NT2/D1 (cell line): ENCODE measurements at regions not wholly inside any gene's neighbourhood (a gene's known extent, or its start where the extent isn't known, plus 50 kb on each side); places are given as distances from the start of the nearest gene placed in this dataset.

Experiments used
- DNase-seq: peaks from one replicate; pipeline ENCODE4 v3.0.0-alpha.2; 2011; ENCODE audit warnings: low read depth, low spot score
- H3K27me3 ChIP-seq: 2 replicates; pipeline ENCODE4 v1.6.0; 2011; ENCODE audit warnings: mild to moderate bottlenecking; ENCODE audit not compliant: insufficient read length, insufficient read depth
- H3K36me3 ChIP-seq: 2 replicates; pipeline ENCODE4 v1.6.1; 2011; ENCODE audit warnings: mild to moderate bottlenecking, low read length, mixed read lengths; ENCODE audit not compliant: insufficient read depth, insufficient read length
- H3K4me1 ChIP-seq: 2 replicates; pipeline ENCODE4 v1.5.1; 2011; ENCODE audit not compliant: insufficient read depth, insufficient read length
- H3K4me3 ChIP-seq: 2 replicates; pipeline ENCODE4 v1.5.1; 2011; ENCODE audit warnings: low read depth; ENCODE audit not compliant: insufficient read length
- H3K9ac ChIP-seq: 2 replicates; pipeline ENCODE4 v1.6.0; 2011; ENCODE audit warnings: low read depth; ENCODE audit not compliant: insufficient read length
- H3K9me3 ChIP-seq: 2 replicates; pipeline ENCODE4 v1.5.1; 2011; ENCODE audit warnings: mild to moderate bottlenecking, low read length; ENCODE audit not compliant: insufficient read depth
- SUZ12 ChIP-seq: IDR thresholded peaks from 2 replicates; pipeline ENCODE4 v1.6.1; 2011; ENCODE audit not compliant: insufficient read length, insufficient read depth; ENCODE audit errors: extremely low read depth
- YY1 ChIP-seq: IDR thresholded peaks from 2 replicates; pipeline ENCODE4 v1.6.1; 2011; ENCODE audit not compliant: insufficient read length, insufficient read depth
- ZNF274 ChIP-seq: IDR thresholded peaks from 2 replicates; pipeline ENCODE4 v1.6.1; 2011; ENCODE audit warnings: mild to moderate bottlenecking, low read depth, low read length

- H3K4me3 ChIP-seq = no peak overlapping the region
- no peaks in the 10 kb centered on the region for H3K27me3 ChIP-seq
- H3K9ac ChIP-seq = no peak overlapping the region
- H3K36me3 ChIP-seq = no peaks in the 10 kb centered on the region
- H3K9me3 ChIP-seq = peaks cover 19% of the 10 kb centered on the region; the same call in 1 of the 2 replicates
- no peaks in the 10 kb centered on the region for H3K4me1 ChIP-seq
- DNase-seq = no peak
- TF ChIP-seq ZNF274 (no peak), SUZ12 (no peak), YY1 (no peak)
These were observed 79.4 kb upstream of the CADPS start for GRCh38 chr3:62954580-62954979.

DNA sequence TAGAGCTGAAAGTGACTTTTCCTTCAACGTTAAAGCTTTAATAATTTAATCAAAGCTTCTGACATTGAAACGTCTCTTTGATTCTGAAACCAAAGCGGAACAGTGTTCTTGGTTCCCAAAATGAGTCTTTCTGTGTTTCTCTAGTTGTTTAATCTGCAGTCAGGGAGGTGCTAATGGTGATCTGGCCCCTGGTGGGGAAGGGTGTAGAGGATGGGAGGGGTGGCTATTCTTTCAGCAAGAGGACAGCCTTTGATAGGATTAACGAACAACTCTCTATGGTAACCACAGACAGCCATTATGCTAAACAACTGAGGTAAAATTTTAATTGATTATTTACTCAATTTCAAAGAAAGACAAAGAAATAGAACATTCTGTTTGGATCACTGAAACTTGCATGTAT is 79.9 kb upstream of the CADPS start:
- DNase-seq = no peak
- Histone ChIP-seq H3K27me3 (no peaks in the 10 kb centered on the region), H3K9me3 (peaks cover 19% of the 10 kb centered on the region; the same call in 1 of the 2 replicates), H3K9ac (no peak overlapping the region), H3K4me3 (no peak overlapping the region), H3K4me1 (no peaks in the 10 kb centered on the region), H3K36me3 (no peaks in the 10 kb centered on the region)
- TF ChIP-seq ZNF274 (no peak), YY1 (no peak), SUZ12 (no peak)

DNA sequence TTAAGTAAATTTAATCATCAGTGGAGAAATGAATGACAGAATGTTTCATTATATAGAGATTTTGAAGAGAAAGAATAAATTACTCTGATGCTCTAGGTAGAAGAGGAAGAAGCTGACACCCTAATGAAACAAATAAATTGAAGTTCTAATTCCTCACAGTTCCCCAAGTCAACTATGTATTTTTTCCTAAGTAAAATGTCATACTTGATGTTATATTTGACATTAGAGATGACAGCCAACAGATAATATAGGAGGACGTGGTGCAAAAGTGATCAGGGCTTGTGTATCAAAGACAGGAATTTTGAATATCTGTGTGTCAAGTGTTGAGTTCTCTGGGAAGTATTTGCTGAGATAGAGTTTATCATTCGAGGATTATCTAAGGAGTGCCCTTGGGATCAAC is 81.2 kb upstream of the CADPS start:
- DNase-seq = no peak
- Histone ChIP-seq H3K36me3 (no peaks in the 10 kb centered on the region), H3K9me3 (peaks cover 19% of the 10 kb centered on the region; the same call in 1 of the 2 replicates), H3K27me3 (no peaks in the 10 kb centered on the region), H3K9ac (no peak overlapping the region), H3K4me3 (no peak overlapping the region), H3K4me1 (no peaks in the 10 kb centered on the region)
- TF ChIP-seq SUZ12 (no peak), ZNF274 (no peak), YY1 (no peak)

DNA sequence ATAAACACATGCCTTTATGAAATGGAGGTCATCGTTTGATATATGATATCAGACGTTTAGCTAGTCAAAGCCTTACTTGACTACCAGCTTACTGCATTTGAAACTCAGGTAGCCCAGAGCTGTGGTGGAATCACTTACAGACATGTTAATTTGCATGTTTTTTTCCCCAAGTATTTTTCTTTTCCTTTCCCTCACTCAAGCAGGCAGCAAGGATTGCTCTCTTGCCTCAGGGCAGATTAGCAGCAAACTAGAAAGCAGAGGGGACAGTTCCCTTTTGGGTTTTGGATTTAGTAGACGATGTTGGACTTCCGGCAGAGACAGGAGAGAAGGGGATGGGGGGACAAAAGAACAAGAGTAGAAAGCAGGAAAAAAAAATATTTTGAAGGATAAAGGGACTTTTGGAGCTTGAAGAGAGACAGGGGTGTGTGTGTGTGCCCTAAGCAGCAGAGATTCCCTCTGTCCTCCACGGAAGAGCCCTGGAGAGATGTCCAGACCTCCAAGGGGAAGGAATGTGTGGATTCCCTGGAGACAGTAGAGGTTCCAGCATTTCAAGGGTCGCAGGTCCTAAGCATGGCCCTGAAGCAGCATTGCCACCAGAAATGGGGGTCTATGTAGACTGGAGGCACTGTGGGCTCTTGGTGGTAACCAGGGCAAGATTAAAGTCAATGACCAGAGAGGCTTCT is 86.8 kb upstream of the CADPS start:
- H3K4me1 ChIP-seq = peaks cover 3% of the 10 kb centered on the region
- no peak for TF ChIP-seq YY1
- TF ChIP-seq ZNF274 = no peak
- no peak for TF ChIP-seq SUZ12

DNA sequence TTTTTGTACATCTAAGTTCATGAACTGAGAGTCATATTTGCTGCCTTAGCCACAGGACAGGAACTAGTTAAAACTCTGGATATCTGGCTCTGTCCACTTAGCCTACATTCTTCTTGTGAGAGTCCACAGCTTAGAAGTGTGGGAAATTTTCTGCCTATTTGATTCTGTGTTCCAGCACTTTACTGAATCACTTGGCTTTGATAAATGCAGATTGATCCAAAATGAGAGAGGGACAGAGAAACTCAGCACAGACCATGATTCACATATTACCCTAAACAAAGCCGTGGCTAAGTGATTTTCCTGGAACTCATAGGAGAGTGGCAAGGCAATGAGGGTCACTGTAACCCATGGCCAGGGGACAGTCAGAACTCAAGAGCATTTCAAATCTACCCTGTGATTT is 87.5 kb upstream of the CADPS start:
- no peak for TF ChIP-seq ZNF274
- no peak for TF ChIP-seq YY1
- no peak for TF ChIP-seq SUZ12
- no peak for DNase-seq
- Histone ChIP-seq H3K4me3 (no peak overlapping the region), H3K9me3 (0 out of 2 replicates have a peak, but pooled peaks cover 4% of the 10 kb centered on the region), H3K36me3 (no peaks in the 10 kb centered on the region), H3K4me1 (peaks cover 3% of the 10 kb centered on the region), H3K9ac (no peak overlapping the region), H3K27me3 (no peaks in the 10 kb centered on the region)

More for the DNA sequence above, 86.8 kb upstream of the CADPS start:
- H3K27me3 ChIP-seq = no peaks in the 10 kb centered on the region
- H3K4me3 ChIP-seq = no peak overlapping the region
- DNase-seq = no peak
- no peak overlapping the region for H3K9ac ChIP-seq
- H3K9me3 ChIP-seq = 0 out of 2 replicates have a peak, but pooled peaks cover 4% of the 10 kb centered on the region
- no peaks in the 10 kb centered on the region for H3K36me3 ChIP-seq

DNA sequence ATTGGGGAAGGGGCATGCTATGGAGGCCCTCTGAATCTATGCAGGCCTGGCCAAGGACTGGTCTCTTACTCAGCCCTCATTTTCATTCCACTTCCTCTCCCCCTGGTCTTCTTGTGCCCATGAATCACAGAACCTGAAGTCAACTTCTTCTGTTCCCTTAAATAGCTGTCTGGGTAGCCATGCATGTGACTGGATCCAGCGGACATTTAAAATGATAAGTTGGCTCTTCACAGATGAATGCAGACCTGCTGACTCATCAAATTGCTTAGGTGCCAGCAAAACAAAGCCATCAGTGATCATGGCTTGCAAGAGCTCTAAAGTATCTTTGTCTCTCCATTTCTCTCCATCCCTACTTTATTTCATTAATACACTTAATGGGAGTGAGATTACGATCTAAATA is 90.1 kb upstream of the CADPS start:
- no peak for TF ChIP-seq ZNF274
- no peak for TF ChIP-seq SUZ12
- TF ChIP-seq YY1 = no peak
- no peak overlapping the region for H3K9ac ChIP-seq
- H3K9me3 ChIP-seq = no peaks in the 10 kb centered on the region
- no peak for DNase-seq
- no peak overlapping the region for H3K4me3 ChIP-seq
- peaks cover 3% of the 10 kb centered on the region for H3K4me1 ChIP-seq
- no peaks in the 10 kb centered on the region for H3K27me3 ChIP-seq
- H3K36me3 ChIP-seq = no peaks in the 10 kb centered on the region

DNA sequence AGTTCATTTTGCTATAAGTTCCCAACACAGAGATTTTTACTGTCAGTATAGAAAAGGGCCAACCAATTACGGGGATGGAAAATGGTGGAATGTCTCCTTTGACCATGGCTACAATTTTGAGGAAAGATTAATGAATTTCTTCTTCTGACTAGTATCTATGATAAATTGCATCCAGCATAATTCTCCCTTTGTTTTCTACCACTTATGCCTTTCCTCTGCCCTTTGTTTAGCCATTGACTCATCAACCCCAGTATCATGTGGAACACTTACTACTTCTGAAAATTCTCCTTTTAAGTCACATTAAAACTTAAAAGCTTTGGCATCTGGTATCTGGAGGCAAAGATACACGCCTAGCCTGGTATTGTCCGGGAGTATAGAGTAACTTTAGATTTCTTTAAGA is 92.9 kb upstream of the CADPS start:
- H3K27me3 ChIP-seq = no peaks in the 10 kb centered on the region
- H3K36me3 ChIP-seq = no peaks in the 10 kb centered on the region
- no peak for TF ChIP-seq ZNF274
- TF ChIP-seq SUZ12 = no peak
- TF ChIP-seq YY1 = no peak
- peaks cover 3% of the 10 kb centered on the region for H3K4me1 ChIP-seq
- H3K9ac ChIP-seq = no peak overlapping the region
- no peak overlapping the region for H3K4me3 ChIP-seq
- H3K9me3 ChIP-seq = no peaks in the 10 kb centered on the region
- no peak for DNase-seq

DNA sequence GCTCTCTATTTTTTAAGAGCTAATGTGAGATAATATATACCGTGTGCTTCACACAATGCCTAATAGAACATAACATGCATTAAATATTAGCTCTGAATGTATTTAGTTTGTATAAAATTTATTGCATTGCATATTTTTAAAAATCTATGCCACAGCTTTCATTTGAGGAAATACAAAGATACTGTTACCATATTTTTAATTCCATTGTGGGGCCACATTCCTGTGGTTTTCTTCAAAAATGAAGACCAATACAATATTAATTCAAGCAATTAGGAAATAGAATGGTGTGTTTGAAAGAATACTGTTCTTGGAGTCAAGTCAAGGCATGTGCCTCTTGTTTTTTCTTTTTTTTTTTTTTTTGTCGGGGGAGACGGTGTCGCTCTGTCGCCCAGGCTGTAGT is 95.4 kb upstream of the CADPS start:
- TF ChIP-seq ZNF274 (no peak), SUZ12 (no peak), YY1 (no peak)
- Histone ChIP-seq H3K36me3 (no peaks in the 10 kb centered on the region), H3K9me3 (no peaks in the 10 kb centered on the region), H3K4me1 (no peaks in the 10 kb centered on the region), H3K4me3 (no peak overlapping the region), H3K9ac (no peak overlapping the region), H3K27me3 (no peaks in the 10 kb centered on the region)
- DNase-seq = no peak
